ENCODE measurements at regions not wholly inside any gene's neighbourhood (a gene's known extent, or its start where the extent isn't known, plus 50 kb on each side); places are given as distances from the start of the nearest gene placed in this dataset.

DNA sequence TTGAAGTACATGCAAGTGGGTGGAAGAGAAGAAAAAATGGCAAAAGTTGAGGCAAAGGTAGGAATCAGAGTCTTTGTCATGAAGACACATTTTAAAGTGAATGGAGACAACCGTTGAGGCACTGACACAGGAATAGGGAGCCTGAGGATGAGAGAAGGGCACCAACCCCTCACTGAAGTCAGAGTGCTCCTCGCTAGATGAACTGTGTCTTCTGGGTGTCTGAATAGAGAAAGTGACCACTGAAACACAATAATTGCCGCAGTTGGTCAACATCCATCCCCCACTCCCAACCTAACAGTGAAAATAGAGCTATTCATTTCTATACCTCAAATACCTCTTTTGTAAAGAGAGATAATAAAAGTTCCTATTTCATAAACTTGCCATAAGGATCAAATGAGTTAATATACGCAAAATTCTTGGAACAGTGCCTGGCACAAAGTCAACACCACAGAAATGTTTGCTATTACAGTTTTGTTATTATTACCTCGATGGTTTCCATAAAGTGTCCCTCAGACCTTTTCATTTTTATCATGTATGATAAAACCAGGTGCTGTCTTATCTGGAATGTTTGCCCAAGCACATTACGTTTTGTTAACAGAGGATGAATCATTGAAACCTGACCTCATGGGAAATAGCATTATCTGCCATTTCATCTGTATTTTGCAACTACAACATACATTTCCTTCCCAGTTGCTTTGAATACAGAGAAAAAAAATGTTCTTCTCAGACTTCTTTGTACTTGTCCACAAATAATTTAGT is 61.8 kb upstream of the SP4 start:
- no peaks in the 10 kb centered on the region for H3K27me3 ChIP-seq (replicated peaks; ENCODE audit: insufficient read depth, low read length)
- no peaks in the 10 kb centered on the region for H3K36me3 ChIP-seq (replicated peaks; ENCODE audit: insufficient read depth, low read length)
- peaks cover 9% of the 10 kb centered on the region for H3K4me1 ChIP-seq (ENCODE audit: low read length)
- H4K20me1 ChIP-seq (ENCODE audit: insufficient read depth, low read length), result no peaks in the 10 kb centered on the region
- H2AFZ ChIP-seq (ENCODE audit: low read length), result no peak overlapping the region
- no peak for DNase-seq
- H3K9me3 ChIP-seq (replicated peaks; ENCODE audit: insufficient read depth, low read length), result no peaks in the 10 kb centered on the region
- no peak overlapping the region for H3K4me2 ChIP-seq (ENCODE audit: low read depth, low read length)
- H3K79me2 ChIP-seq (ENCODE audit: low read length), result no peaks in the 10 kb centered on the region
- no peak overlapping the region for H3K9ac ChIP-seq (ENCODE audit: low read length)
- no peak overlapping the region for H3K4me3 ChIP-seq (ENCODE audit: low read length)
- no peaks in the 10 kb centered on the region for H3F3A ChIP-seq (ENCODE audit: insufficient read depth, low read length)
- no peaks in the 10 kb centered on the region for H3K9me2 ChIP-seq (replicated peaks; ENCODE audit: insufficient read depth, low read length)
- TF ChIP-seq EZH2 (optimal IDR thresholded peaks at IDR 0.05; ENCODE audit: low read depth, low read length), result no peak
- no peak overlapping the region for H3K27ac ChIP-seq (ENCODE audit: low read length)

DNA sequence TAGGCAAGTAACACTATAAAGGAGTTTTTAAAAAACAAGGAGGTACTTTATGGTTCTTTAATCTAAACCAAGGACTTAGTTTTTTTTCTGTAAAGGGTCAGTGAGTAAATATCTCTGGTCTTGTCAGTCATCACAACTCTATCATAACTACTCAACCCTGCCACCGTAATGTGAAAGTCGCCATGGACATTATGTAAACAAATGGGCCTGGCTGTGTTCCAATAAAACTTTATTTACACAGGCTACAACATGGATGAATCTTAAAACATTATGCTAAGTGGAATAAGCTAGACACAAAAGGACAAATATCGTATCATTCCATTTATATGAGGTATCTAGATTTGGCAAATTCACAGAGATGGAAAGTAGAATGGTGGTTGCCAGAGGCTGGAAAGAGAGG is 60.8 kb upstream of the SP4 start:
- 0 out of 2 replicates have a peak, but pooled peaks cover 3% of the 10 kb centered on the region for H3F3A ChIP-seq (ENCODE audit: insufficient read depth, low read length)
- H3K79me2 ChIP-seq (ENCODE audit: low read length), result no peaks in the 10 kb centered on the region
- DNase-seq, result no peak
- H3K27ac ChIP-seq (ENCODE audit: low read length), result no peak overlapping the region
- H3K36me3 ChIP-seq (replicated peaks; ENCODE audit: insufficient read depth, low read length), result no peaks in the 10 kb centered on the region
- no peaks in the 10 kb centered on the region for H4K20me1 ChIP-seq (ENCODE audit: insufficient read depth, low read length)
- H3K9me3 ChIP-seq (replicated peaks; ENCODE audit: insufficient read depth, low read length), result no peaks in the 10 kb centered on the region
- no peaks in the 10 kb centered on the region for H3K9me2 ChIP-seq (replicated peaks; ENCODE audit: insufficient read depth, low read length)
- H3K4me1 ChIP-seq (ENCODE audit: low read length), result peaks cover 16% of the 10 kb centered on the region
- H3K27me3 ChIP-seq (replicated peaks; ENCODE audit: insufficient read depth, low read length), result no peaks in the 10 kb centered on the region
- no peak overlapping the region for H3K4me3 ChIP-seq (ENCODE audit: low read length)
- no peak overlapping the region for H3K9ac ChIP-seq (ENCODE audit: low read length)
- TF ChIP-seq EZH2phosphoT487 (IDR thresholded peaks at IDR 0.05; ENCODE audit: low read length) (no peak), EZH2 (optimal IDR thresholded peaks at IDR 0.05; ENCODE audit: low read depth, low read length) (no peak)
- TF ChIP-seq, protein P1, sequence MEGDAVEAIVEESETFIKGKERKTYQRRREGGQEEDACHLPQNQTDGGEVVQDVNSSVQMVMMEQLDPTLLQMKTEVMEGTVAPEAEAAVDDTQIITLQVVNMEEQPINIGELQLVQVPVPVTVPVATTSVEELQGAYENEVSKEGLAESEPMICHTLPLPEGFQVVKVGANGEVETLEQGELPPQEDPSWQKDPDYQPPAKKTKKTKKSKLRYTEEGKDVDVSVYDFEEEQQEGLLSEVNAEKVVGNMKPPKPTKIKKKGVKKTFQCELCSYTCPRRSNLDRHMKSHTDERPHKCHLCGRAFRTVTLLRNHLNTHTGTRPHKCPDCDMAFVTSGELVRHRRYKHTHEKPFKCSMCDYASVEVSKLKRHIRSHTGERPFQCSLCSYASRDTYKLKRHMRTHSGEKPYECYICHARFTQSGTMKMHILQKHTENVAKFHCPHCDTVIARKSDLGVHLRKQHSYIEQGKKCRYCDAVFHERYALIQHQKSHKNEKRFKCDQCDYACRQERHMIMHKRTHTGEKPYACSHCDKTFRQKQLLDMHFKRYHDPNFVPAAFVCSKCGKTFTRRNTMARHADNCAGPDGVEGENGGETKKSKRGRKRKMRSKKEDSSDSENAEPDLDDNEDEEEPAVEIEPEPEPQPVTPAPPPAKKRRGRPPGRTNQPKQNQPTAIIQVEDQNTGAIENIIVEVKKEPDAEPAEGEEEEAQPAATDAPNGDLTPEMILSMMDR (IDR thresholded peaks at IDR 0.05; ENCODE audit: low read length), result no peak
- H3K4me2 ChIP-seq (ENCODE audit: low read depth, low read length), result no peak overlapping the region
- H2AFZ ChIP-seq (ENCODE audit: low read length), result no peak overlapping the region

DNA sequence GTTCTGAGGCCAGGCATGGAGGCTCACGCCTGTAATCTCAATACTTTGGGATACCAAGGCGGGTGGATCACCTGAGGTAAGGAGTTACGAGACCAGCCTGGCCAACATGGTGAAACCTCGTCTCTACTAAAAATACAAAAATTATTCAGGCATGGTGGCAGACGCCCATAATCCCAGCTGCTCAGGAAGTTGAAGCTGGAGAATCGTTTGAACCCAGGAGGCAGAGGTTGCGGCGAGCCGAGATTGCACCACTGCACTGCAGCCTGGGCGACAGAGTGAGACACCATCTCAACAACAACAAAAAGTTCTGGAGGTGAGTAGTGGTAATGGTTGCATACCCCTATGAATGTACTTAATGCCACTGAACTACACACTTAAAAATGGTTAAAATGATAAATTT is 60.3 kb upstream of the SP4 start:
- H3K27ac ChIP-seq (ENCODE audit: low read length), result no peak overlapping the region

More for the DNA sequence above, 60.3 kb upstream of the SP4 start:
- Histone ChIP-seq H3K79me2 (ENCODE audit: low read length) (no peaks in the 10 kb centered on the region), H2AFZ (ENCODE audit: low read length) (no peak overlapping the region), H3K36me3 (replicated peaks; ENCODE audit: insufficient read depth, low read length) (no peaks in the 10 kb centered on the region), H3F3A (ENCODE audit: insufficient read depth, low read length) (peaks cover 3% of the 10 kb centered on the region; the same call in 1 of the 2 replicates), H3K9me3 (replicated peaks; ENCODE audit: insufficient read depth, low read length) (no peaks in the 10 kb centered on the region), H3K27me3 (replicated peaks; ENCODE audit: insufficient read depth, low read length) (no peaks in the 10 kb centered on the region), H3K9me2 (replicated peaks; ENCODE audit: insufficient read depth, low read length) (no peaks in the 10 kb centered on the region), H4K20me1 (ENCODE audit: insufficient read depth, low read length) (no peaks in the 10 kb centered on the region), H3K9ac (ENCODE audit: low read length) (no peak overlapping the region), H3K4me1 (ENCODE audit: low read length) (peaks cover 16% of the 10 kb centered on the region), H3K4me2 (ENCODE audit: low read depth, low read length) (no peak overlapping the region), H3K4me3 (ENCODE audit: low read length) (no peak overlapping the region)
- TF ChIP-seq, protein P1 (IDR thresholded peaks at IDR 0.05; ENCODE audit: low read length), result no peak
- TF ChIP-seq EZH2phosphoT487 (IDR thresholded peaks at IDR 0.05; ENCODE audit: low read length) (no peak), EZH2 (optimal IDR thresholded peaks at IDR 0.05; ENCODE audit: low read depth, low read length) (no peak)
- DNase-seq, result no peak

Measured in MM.1S (cell line).